ENCODE measurements at regions not wholly inside any gene's neighbourhood (a gene's known extent, or its start where the extent isn't known, plus 50 kb on each side); places are given as distances from the start of the nearest gene placed in this dataset.

- TF ChIP-seq EZH2phosphoT487 (IDR thresholded peaks at IDR 0.05; ENCODE audit: borderline replicate concordance, low read depth, low read length) (no peak), CTCF (conservative IDR thresholded peaks at IDR 0.05; ENCODE audit: low read length) (no peak)
- H3K4me3 ChIP-seq (ENCODE audit: low read depth, low read length, poor library complexity, severe bottlenecking) = no peak overlapping the region
Measured at GRCh38 chr2:155730804-155731203, 601.7 kb downstream of the NR4A2 start.

DNA sequence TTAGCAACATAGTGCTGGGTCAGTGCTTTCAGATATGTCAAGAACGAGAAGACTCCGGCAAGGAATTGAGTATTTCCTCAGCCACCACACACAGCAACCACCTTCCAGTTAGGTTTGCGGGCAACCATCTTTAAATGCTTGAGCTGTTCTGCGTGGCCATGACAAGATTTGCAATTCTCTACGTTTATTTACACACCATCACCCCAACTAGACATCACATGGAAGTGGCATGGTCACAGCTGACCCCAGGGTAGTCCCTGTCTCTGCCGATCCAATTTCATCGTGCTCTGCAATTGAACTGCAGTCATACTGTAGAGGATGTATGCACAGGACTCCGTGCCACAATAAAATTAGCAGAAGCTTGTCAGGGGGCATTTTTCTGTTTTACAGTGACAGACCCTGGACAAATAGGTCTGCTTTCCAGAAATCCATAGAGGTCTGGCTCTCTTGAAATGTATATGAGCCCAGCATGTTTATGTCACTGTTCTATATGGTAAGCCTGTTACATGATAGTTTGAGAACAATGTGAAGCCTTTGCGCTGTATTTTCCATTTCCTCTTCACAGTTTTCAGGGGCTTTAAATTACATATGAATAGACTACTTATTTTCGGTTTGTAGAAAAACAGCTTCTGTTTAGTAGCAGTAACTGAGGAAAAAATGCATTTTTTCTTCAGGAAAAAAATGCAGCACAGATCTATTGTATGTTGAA lies 605.2 kb downstream of the NR4A2 start:
- Histone ChIP-seq H3K4me3 (ENCODE audit: low read depth, low read length, poor library complexity, severe bottlenecking) (no peak overlapping the region), H3K36me3 (ENCODE audit: insufficient read depth, low read length) (no peaks in the 10 kb centered on the region), H3K9me3 (ENCODE audit: low read length) (no peaks in the 10 kb centered on the region), H3K4me2 (ENCODE audit: low read length) (no peak overlapping the region), H4K20me1 (ENCODE audit: insufficient read depth, low read length) (no peaks in the 10 kb centered on the region), H3K79me2 (ENCODE audit: insufficient read depth, low read depth, low read length) (no peaks in the 10 kb centered on the region), H3K4me1 (ENCODE audit: insufficient read depth, low read length, poor library complexity, severe bottlenecking) (no peaks in the 10 kb centered on the region), H2AFZ (ENCODE audit: low read length) (no peak overlapping the region), H3K27ac (ENCODE audit: low read depth, low read length, poor library complexity, severe bottlenecking) (no peak overlapping the region), H3K9me2 (ENCODE audit: insufficient read depth, low read length) (no peaks in the 10 kb centered on the region)
- intact Hi-C loops (cut with micrococcal nuclease; ENCODE audit: unreplicated experiment) = no loop called here
- ChIA-PET POLR2A (no interaction called here), CTCF (ENCODE audit: unreplicated experiment) (no interaction called here)
- BruUV-seq (replicated peaks) = no TSS peak
- TF ChIP-seq EZH2phosphoT487 (IDR thresholded peaks at IDR 0.05; ENCODE audit: borderline replicate concordance, low read depth, low read length) (no peak), CTCF (conservative IDR thresholded peaks at IDR 0.05; ENCODE audit: low read length) (no peak)
- no peak for DNase-seq (ENCODE audit: low spot score)

More at GRCh38 chr2:155730804-155731203, 601.7 kb downstream of the NR4A2 start:
- no peak overlapping the region for H3K27ac ChIP-seq (ENCODE audit: low read depth, low read length, poor library complexity, severe bottlenecking)
- H3K9me3 ChIP-seq (ENCODE audit: low read length) = no peaks in the 10 kb centered on the region
- no peaks in the 10 kb centered on the region for H3K36me3 ChIP-seq (ENCODE audit: insufficient read depth, low read length)
- H4K20me1 ChIP-seq (ENCODE audit: insufficient read depth, low read length) = no peaks in the 10 kb centered on the region
- no peak overlapping the region for H3K4me2 ChIP-seq (ENCODE audit: low read length)
- no peaks in the 10 kb centered on the region for H3K9me2 ChIP-seq (ENCODE audit: insufficient read depth, low read length)
- intact Hi-C loops (cut with micrococcal nuclease; ENCODE audit: unreplicated experiment) = no loop called here
- no TSS peak for BruUV-seq (replicated peaks)
- no peak for DNase-seq (ENCODE audit: low spot score)
- no peaks in the 10 kb centered on the region for H3K4me1 ChIP-seq (ENCODE audit: insufficient read depth, low read length, poor library complexity, severe bottlenecking)
- H2AFZ ChIP-seq (ENCODE audit: low read length) = no peak overlapping the region
- POLR2A ChIA-PET = no interaction called here
- CTCF ChIA-PET (ENCODE audit: unreplicated experiment) = no interaction called here
- H3K79me2 ChIP-seq (ENCODE audit: insufficient read depth, low read depth, low read length) = no peaks in the 10 kb centered on the region

GRCh38 chr2:155722290-155722689 lies 610.2 kb downstream of the NR4A2 start:
- Histone ChIP-seq H3K9me3 (ENCODE audit: low read length) (no peaks in the 10 kb centered on the region), H2AFZ (ENCODE audit: low read length) (no peak overlapping the region), H3K4me3 (ENCODE audit: low read depth, low read length, poor library complexity, severe bottlenecking) (no peak overlapping the region), H3K4me1 (ENCODE audit: insufficient read depth, low read length, poor library complexity, severe bottlenecking) (no peaks in the 10 kb centered on the region), H4K20me1 (ENCODE audit: insufficient read depth, low read length) (no peaks in the 10 kb centered on the region), H3K36me3 (ENCODE audit: insufficient read depth, low read length) (no peaks in the 10 kb centered on the region), H3K27ac (ENCODE audit: low read depth, low read length, poor library complexity, severe bottlenecking) (no peak overlapping the region), H3K4me2 (ENCODE audit: low read length) (no peak overlapping the region), H3K9me2 (ENCODE audit: insufficient read depth, low read length) (no peaks in the 10 kb centered on the region), H3K79me2 (ENCODE audit: insufficient read depth, low read depth, low read length) (no peaks in the 10 kb centered on the region)
- TF ChIP-seq EZH2phosphoT487 (IDR thresholded peaks at IDR 0.05; ENCODE audit: borderline replicate concordance, low read depth, low read length) (no peak), CTCF (conservative IDR thresholded peaks at IDR 0.05; ENCODE audit: low read length) (no peak)
- no peak for DNase-seq (ENCODE audit: low spot score)
- CTCF ChIA-PET (ENCODE audit: unreplicated experiment) = no interaction called here
- BruUV-seq (replicated peaks) = no TSS peak
- intact Hi-C loops (cut with micrococcal nuclease; ENCODE audit: unreplicated experiment) = no loop called here
- POLR2A ChIA-PET = interaction anchor here (0.6 to 0.9 kb wide), 2 partner anchors 10 to 24 kb away, joined by 3 to 4 read pairs; no protein-coding TSS in a partner anchor
